T follicular helper cell (primary cell): ENCODE measurements at regions not wholly inside any gene's neighbourhood (a gene's known extent, or its start where the extent isn't known, plus 50 kb on each side); places are given as distances from the start of the nearest gene placed in this dataset.

Experiments
- DNase-seq: peaks from one replicate; pipeline ENCODE4 v3.0.0-alpha.2; 2020; ENCODE audit warnings: low read depth

- no peak for DNase-seq
These were observed 233.0 kb upstream of the KCNMB2 start for GRCh38 chr3:178302966-178303930.

- DNase-seq = no peak
These were observed 231.3 kb upstream of the KCNMB2 start for GRCh38 chr3:178304758-178305467.

GRCh38 chr3:178306432-178307115 is 229.7 kb upstream of the KCNMB2 start:
- no peak for DNase-seq

- DNase-seq = no peak
These were observed 227.5 kb upstream of the KCNMB2 start for GRCh38 chr3:178308771-178309170.

- no peak for DNase-seq
These were observed 225.3 kb upstream of the KCNMB2 start for GRCh38 chr3:178310949-178311348.

- no peak for DNase-seq
These were observed 222.5 kb upstream of the KCNMB2 start for GRCh38 chr3:178313716-178314115.

- no peak for DNase-seq
These were observed 217.9 kb upstream of the KCNMB2 start for GRCh38 chr3:178318340-178318739.

- no peak for DNase-seq
These were observed 217.1 kb upstream of the KCNMB2 start for GRCh38 chr3:178318941-178319816.

GRCh38 chr3:178320456-178321351 is 215.5 kb upstream of the KCNMB2 start:
- DNase-seq = no peak

- DNase-seq = no peak
These were observed 211.9 kb upstream of the KCNMB2 start for GRCh38 chr3:178324356-178324755.

GRCh38 chr3:178325330-178325729 is 210.9 kb upstream of the KCNMB2 start:
- no peak for DNase-seq

GRCh38 chr3:178329936-178330335 is 206.3 kb upstream of the KCNMB2 start:
- no peak for DNase-seq

GRCh38 chr3:178334239-178334638 is 202.0 kb upstream of the KCNMB2 start:
- no peak for DNase-seq

- no peak for DNase-seq
These were observed 199.9 kb upstream of the KCNMB2 start for GRCh38 chr3:178336336-178336735.

- no peak for DNase-seq
These were observed 195.7 kb upstream of the KCNMB2 start for GRCh38 chr3:178340506-178340905.

- DNase-seq = no peak
These were observed 194.6 kb upstream of the KCNMB2 start for GRCh38 chr3:178341636-178342035.

GRCh38 chr3:178342111-178342510 is 194.1 kb upstream of the KCNMB2 start:
- no peak for DNase-seq

- DNase-seq = no peak
These were observed 192.7 kb upstream of the KCNMB2 start for GRCh38 chr3:178343433-178344038.

GRCh38 chr3:178345944-178346343 is 190.3 kb upstream of the KCNMB2 start:
- no peak for DNase-seq
